GM08714 (cell line): ENCODE measurements at regions not wholly inside any gene's neighbourhood (a gene's known extent, or its start where the extent isn't known, plus 50 kb on each side); places are given as distances from the start of the nearest gene placed in this dataset.

Experiments used
- H3K4me3 ChIP-seq: fragments of 200-500 bp; sonication (Bioruptor generic); 2 replicates; pipeline ENCODE4 v1.5.1; 2014; ENCODE audit warnings: mild to moderate bottlenecking, low read length, inconsistent platforms
- ZNF274 ChIP-seq: IDR thresholded peaks from 2 replicates; pipeline ENCODE4 v1.6.1; 2012; ENCODE audit warnings: mild to moderate bottlenecking, low read depth, low read length

DNA sequence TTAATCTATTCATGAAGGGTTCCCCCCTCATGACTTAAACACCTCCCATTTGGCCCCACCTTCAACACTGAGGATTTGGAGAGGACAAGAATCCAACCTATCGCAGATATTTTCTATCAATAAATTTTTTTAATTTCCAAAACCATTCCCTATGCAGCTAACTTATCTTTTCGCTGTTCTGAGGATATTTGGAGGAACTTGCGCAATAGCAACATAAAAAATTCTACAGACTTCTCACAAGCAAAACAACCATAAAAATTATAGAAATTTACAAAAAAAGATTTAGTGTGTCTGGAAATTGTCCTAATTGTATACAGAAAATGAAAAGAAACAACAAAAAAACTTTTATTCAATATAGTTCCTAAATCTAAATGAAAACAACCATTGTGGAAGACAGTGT is 1472.7 kb upstream of the ZEB2 start:
- no peak overlapping the region for H3K4me3 ChIP-seq
- no peak for TF ChIP-seq ZNF274

DNA sequence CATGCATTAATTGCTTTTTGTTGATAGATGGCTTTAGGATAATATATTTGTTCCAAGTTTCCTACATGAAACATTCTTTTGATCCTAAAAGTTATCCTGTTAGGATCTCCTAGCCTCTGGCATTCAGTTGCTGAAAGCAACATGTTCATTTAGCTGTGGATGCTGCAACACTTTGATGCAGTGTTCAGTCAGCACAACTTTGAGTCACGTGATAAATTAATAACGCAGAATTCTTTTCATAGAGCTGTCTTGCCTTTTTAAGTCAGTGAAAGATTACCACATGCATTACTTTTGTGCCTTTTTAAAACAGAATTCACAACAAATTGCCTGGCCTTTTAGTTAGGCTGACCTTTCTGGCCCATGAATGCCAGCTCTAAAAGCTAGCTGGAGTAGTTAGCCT is 1467.9 kb upstream of the ZEB2 start:
- no peak overlapping the region for H3K4me3 ChIP-seq
- TF ChIP-seq ZNF274 = no peak

DNA sequence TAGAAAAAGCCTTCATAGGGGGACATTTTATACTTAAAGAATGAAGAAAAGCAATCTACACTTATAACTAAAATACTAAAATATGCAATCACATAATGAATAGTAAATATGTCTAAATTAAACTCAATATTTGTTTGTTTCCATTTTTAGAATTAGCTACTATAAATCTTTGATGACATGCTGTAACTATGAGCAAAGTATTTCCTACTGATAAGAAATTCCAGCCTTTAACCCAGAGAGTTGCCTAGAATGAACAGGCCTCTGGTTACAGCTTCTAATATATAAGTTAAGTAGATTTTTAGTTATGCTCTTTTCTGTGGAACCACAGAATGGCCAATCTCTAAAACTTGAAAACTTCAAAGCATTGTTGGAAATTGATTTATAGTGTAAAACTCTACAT is 1465.6 kb upstream of the ZEB2 start:
- no peak for TF ChIP-seq ZNF274
- no peak overlapping the region for H3K4me3 ChIP-seq

DNA sequence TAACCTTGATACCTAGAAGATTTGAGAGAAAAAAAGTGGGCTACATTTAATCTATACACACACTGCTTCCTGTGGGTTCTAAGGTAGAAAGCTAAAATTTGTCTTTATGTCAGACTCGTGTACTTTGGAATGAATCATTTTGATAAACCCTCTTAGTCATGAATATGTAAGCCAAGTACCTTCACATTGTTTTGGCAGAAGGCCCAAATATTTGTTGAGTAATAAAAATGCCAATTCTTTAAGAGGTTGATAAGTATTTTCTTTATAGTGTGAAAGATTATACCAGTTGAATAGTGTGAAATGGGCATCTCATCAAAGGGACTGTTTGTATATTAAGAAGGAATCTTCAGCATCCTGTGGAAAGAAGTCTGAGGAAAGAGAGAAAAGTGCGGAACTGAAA is 1464.7 kb upstream of the ZEB2 start:
- no peak for TF ChIP-seq ZNF274
- H3K4me3 ChIP-seq = no peak overlapping the region

DNA sequence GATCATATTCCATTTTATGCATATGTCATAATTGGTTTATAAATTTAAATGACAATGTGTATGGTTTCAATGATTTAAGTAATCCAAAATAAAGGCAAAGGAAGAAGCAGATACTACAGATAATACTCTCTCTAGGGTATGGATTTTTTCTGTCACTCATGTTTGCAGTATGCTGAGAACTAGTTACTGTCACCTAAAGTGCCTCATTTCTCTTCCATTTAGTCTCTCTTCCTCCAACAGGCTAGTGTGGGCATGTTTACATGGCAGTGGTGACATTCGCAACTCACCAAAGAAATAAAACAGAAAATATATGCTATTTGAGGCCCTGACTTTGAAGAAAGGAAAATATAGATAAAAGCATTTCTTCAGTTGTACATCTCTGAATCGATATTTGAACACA is 1460.4 kb upstream of the ZEB2 start:
- no peak for TF ChIP-seq ZNF274
- H3K4me3 ChIP-seq = no peak overlapping the region

DNA sequence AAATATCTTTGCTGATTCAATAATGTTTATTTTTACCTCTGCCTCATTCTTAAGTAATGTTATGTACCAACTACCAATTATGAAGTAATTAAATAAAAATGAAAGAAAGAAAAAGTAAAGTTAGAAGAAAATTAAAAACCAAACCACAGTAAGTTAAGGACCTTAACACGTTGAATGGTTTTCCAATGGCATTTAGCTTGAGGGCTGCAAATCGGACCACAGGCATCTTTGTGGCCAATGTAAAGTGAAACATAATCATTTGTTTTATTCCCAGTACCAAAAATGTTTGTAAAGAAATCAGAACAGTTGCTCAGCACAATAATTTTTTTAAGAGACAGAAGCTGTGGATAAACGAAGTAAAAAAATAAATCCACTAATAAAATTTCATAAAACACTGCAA is 1455.5 kb upstream of the ZEB2 start:
- no peak overlapping the region for H3K4me3 ChIP-seq
- TF ChIP-seq ZNF274 = no peak

DNA sequence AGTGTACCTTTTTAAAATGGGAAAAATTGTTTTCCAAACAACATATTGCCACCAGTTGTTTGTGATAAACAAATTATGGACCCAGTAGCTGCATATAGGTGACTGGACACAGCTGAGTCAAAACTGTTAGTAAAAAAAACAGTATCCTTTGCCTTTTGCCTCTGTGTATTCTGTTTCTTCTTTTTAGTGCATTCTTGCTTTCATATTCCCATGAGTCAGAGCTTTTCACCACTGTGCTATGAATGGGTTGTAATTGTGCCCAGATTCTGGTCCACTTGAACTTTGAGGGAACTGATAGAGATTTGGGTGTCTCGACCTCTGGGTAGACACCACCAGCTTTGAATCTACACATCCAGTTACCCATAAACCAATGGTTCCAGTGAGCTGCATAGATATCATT is 1441.9 kb upstream of the ZEB2 start:
- no peak for TF ChIP-seq ZNF274
- H3K4me3 ChIP-seq = no peak overlapping the region

DNA sequence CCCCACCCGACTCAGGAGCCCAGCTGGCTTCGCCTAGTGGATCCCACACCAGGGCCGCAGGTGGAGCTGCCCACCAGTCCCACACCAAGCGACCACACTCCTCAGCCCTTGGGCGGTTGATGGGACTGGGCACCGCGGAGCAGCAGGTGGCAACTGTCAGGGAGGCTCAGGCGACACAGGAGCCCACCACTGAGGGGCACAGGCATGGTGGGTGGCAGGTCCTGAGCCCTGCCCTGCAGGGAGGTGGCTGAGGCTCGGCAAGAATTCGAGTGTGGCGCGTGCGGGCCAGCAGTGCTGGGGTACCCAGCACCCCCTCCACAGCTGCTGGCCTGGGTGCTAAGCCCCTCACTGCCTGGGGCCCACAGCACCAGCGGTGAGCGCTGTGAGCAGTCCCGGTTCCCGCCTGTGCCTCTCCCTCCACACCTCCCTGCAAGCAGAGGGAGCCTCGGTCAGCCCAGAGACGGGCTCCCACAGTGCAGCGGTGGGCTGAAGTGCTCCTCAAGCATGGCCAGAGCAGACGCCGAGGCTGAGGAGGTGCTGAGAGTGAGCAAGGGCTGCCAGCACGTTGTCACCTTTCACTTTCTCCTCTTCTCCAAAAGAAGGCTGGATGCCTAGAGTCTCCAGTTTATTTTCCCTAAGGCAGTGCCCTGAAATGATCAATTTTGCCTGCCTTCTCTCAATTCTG is 1440.7 kb upstream of the ZEB2 start:
- no peak for TF ChIP-seq ZNF274
- no peak overlapping the region for H3K4me3 ChIP-seq

DNA sequence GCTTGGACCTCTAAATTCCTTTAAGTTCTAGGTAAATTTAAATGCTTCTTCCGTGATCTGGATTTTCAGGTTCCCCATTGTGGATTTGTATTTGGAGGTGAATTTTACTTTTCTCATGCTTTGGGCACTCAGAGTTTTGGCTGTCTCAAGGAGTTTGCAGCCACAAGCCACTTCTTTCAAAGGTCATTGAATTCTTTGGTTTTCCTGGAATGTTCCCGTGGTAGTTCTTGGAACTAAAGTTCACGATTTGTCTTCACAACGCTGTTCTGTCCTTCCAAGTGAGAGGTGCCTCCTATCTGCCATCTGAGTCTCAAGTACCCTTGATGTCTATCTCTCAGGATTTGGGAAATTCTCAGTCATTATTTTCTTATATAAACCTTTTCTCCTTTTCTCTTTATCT is 1438.7 kb upstream of the ZEB2 start:
- no peak for TF ChIP-seq ZNF274
- H3K4me3 ChIP-seq = no peak overlapping the region

DNA sequence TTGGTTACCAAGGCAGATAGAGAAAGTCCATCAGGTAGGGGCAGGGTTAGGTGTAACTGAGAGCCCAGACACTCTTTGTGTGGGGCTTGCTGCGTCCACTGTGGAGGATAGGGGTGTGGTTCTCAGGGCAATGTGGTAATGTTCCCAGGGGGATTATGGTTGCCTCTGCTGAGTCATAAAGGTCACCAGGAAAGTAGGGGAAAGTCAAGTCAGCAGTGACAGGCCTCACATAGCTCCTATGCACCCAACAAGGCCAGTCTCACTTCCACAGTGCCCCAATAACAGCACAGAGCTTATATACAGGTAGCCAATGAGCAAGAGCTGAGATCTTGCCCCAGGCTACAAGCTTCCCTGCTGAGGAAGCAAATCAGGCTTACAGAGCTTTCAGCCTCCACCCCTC is 1438.0 kb upstream of the ZEB2 start:
- no peak for TF ChIP-seq ZNF274

DNA sequence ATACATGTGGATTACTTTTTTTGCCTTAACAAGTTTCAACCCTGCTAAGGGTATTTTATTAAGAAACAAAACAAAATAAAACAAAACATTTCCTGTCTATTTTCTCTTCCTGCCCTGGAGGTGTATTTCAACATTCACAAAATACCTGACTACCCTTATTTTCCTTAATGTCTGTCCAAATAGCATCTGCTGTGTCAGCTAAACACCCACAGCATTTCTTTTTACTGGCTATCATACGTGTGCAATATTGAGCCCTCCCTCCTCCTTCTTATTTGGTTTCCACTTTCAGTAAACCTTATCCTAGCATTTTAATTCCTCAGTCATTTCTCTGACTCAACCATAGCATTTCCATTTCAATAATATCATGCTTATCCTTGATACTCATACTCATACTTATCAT is 1420.0 kb upstream of the ZEB2 start:
- no peak overlapping the region for H3K4me3 ChIP-seq
- TF ChIP-seq ZNF274 = no peak

More for the DNA sequence above, 1438.0 kb upstream of the ZEB2 start:
- no peak overlapping the region for H3K4me3 ChIP-seq

DNA sequence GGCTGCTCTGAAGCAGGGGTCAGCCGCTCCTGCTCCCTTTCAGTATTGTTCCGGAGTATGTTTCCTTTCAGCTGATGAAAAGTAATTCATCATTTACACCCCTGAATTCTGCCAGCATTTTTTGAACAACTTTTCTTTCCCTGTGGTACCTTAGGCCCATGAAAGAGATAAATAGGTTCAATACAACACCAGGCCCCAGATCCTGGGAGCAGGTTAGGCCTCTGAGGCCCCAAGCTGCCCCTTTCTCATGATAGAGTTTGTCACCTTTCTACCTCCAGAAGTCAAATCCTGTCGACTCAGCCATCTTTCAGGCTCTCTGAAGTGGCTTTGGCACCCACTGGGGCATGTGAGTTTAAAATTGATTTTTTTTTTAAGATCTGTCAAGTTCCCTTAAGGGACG is 1415.1 kb upstream of the ZEB2 start:
- no peak overlapping the region for H3K4me3 ChIP-seq
- TF ChIP-seq ZNF274 = no peak

DNA sequence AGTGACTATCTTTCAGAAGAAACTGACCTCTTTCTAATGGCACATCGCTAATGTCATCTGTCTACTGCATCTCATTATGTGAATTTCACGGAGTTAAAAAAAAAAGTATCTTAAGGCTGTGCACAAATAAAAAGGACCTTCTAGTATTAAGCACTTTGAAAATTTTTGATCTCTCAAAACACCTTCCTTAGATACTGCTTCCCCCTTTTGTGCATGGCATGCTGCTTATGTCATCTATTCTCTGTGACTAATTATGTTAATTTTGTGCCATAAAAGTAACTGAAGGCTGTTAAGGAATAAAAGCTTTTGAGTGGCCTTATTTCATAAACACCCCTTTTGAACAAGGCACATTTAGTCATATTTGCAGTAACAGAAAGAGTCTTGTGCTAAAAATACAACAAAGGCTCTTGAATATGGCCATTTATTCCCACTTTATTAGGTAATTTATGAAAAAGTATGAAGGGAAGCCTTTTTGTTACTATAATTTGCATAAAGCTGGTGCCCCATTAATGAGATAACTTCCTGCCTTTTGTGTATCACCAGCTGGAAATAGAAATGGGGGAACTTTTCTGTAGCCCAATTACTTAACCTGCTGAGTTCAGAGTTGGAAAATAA is 1412.0 kb upstream of the ZEB2 start:
- H3K4me3 ChIP-seq = no peak overlapping the region
- TF ChIP-seq ZNF274 = no peak

DNA sequence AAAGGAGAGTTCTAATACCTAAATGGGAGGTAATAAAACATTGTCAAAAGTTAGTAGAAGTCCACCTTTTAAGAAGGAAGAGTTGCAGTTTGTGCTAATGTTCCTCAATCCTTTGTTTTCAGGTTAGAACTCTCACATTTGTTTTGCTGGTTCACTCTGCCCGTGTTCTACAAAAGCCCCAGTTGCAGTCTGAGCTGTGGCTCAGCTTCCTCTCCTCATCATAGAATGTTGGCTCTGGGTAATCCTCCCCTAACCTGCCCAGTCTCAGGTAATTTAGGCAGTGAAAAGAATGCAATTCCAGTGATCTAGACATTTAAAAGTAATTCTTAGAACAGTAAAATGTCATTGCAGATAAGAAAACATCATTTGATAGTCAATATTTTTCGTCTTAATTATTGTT is 1410.4 kb upstream of the ZEB2 start:
- TF ChIP-seq ZNF274 = no peak

DNA sequence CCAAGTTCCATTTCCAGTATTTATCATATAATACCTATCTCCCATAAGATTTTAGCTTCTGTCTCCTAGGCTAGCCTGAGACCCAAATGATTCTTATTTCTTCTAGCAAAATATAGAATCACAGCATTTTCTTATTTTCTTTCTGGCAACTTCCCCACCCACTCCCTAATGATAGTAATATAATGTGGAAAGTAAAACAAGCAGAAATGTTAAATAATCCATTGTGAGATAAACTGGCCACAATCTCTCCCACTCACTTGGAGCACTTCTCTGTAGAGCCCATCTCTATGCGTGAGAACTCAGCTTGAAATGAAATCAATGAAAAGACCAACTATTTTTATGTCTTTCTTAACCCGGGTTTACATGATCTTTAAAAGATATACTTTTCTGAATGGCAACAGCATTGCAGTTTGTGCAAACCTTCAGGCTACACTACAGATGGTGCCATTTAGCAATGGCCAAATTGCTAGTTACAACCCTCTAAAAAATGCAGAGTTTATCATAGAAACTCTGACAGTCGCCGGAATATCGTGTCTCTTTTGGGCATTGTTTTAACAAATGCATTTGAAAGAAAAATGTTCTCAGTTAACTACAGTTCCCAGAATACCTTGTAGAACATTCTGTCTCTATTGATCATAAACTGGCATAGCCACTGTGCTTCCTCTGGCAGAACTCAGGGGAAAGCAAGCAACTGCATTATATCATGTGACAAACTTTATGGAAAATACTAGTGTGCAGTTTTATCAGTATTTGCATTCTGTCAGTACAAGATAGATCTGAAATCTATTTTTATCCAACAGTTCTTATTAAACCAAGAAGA is 1407.4 kb upstream of the ZEB2 start:
- no peak for TF ChIP-seq ZNF274
- no peak overlapping the region for H3K4me3 ChIP-seq

More for the DNA sequence above, 1410.4 kb upstream of the ZEB2 start:
- no peak overlapping the region for H3K4me3 ChIP-seq
